ENCODE measurements at regions not wholly inside any gene's neighbourhood (a gene's known extent, or its start where the extent isn't known, plus 50 kb on each side); places are given as distances from the start of the nearest gene placed in this dataset.

GRCh38 chr11:116093481-116094270 is 589.5 kb upstream of the CADM1 start:
- TF ChIP-seq TCF12 (IDR thresholded peaks at IDR 0.05; ENCODE audit: low read depth) (no peak), EP300 (IDR thresholded peaks at IDR 0.05; ENCODE audit: borderline replicate concordance) (no peak), TAF1 (IDR thresholded peaks at IDR 0.05; ENCODE audit: low read depth) (no peak), CEBPB (IDR thresholded peaks at IDR 0.05) (no peak), RAD21 (IDR thresholded peaks at IDR 0.05; ENCODE audit: low read depth) (no peak), NFIC (IDR thresholded peaks at IDR 0.05) (no peak), MAX (IDR thresholded peaks at IDR 0.05) (no peak), YY1 (IDR thresholded peaks at IDR 0.05; ENCODE audit: low read depth) (no peak), REST (IDR thresholded peaks at IDR 0.05; ENCODE audit: low read depth) (no peak), ZBTB7A (IDR thresholded peaks at IDR 0.05; ENCODE audit: low read depth) (no peak)

All from Ishikawa (cell line).